Kidney epithelial cell (primary cell): ENCODE measurements at regions not wholly inside any gene's neighbourhood (a gene's known extent, or its start where the extent isn't known, plus 50 kb on each side); places are given as distances from the start of the nearest gene placed in this dataset.

Experiments
- DNase-seq: peaks from one replicate; pipeline ENCODE4 v3.0.0-alpha.2; 2010; ENCODE audit warnings: low read depth
- H3K27me3 ChIP-seq: 2 replicates; pipeline ENCODE4 v1.6.0; 2011; ENCODE audit warnings: low read length; ENCODE audit not compliant: control insufficient read depth, insufficient read depth
- H3K36me3 ChIP-seq: 2 replicates; pipeline ENCODE4 v1.5.1; 2011; ENCODE audit warnings: low read length; ENCODE audit not compliant: control insufficient read depth, insufficient read depth
- H3K4me3 ChIP-seq: 2 replicates; pipeline ENCODE4 v1.5.1; 2011; ENCODE audit warnings: low read depth, mild to moderate bottlenecking, control low read depth, low read length
- TF ChIP-seq, protein P1 (sequence below): IDR thresholded peaks from 2 replicates; pipeline ENCODE4 v1.5.1; 2011; ENCODE audit warnings: mild to moderate bottlenecking, moderate library complexity, low read length, control low read depth, inconsistent platforms; ENCODE audit not compliant: insufficient read depth, poor library complexity, severe bottlenecking

DNA sequence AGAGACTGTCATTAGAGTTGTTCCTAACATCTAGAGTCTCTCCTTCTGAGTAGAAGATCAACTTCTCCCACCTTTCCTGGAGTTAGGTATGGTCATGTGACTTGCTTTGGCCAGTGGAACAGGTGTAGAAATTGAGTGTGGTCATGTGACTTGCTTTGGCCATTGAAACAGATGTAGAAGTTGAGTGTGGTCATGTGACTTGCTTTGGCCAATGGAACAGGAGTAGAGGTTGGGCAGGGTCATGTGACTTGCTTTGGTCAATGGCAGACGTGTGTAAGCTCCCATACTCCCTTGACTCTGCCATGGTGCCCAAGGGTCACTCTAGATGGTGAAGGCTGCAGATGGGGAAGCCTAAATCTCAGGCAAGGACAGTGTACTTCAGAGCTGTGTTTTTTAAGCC lies 306.0 kb downstream of the NPHP4 start:
- no peaks in the 10 kb centered on the region for H3K27me3 ChIP-seq
- DNase-seq, result no peak
- no peak overlapping the region for H3K4me3 ChIP-seq
- H3K36me3 ChIP-seq, result no peaks in the 10 kb centered on the region
- TF ChIP-seq, protein P1, sequence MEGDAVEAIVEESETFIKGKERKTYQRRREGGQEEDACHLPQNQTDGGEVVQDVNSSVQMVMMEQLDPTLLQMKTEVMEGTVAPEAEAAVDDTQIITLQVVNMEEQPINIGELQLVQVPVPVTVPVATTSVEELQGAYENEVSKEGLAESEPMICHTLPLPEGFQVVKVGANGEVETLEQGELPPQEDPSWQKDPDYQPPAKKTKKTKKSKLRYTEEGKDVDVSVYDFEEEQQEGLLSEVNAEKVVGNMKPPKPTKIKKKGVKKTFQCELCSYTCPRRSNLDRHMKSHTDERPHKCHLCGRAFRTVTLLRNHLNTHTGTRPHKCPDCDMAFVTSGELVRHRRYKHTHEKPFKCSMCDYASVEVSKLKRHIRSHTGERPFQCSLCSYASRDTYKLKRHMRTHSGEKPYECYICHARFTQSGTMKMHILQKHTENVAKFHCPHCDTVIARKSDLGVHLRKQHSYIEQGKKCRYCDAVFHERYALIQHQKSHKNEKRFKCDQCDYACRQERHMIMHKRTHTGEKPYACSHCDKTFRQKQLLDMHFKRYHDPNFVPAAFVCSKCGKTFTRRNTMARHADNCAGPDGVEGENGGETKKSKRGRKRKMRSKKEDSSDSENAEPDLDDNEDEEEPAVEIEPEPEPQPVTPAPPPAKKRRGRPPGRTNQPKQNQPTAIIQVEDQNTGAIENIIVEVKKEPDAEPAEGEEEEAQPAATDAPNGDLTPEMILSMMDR, result no peak

DNA sequence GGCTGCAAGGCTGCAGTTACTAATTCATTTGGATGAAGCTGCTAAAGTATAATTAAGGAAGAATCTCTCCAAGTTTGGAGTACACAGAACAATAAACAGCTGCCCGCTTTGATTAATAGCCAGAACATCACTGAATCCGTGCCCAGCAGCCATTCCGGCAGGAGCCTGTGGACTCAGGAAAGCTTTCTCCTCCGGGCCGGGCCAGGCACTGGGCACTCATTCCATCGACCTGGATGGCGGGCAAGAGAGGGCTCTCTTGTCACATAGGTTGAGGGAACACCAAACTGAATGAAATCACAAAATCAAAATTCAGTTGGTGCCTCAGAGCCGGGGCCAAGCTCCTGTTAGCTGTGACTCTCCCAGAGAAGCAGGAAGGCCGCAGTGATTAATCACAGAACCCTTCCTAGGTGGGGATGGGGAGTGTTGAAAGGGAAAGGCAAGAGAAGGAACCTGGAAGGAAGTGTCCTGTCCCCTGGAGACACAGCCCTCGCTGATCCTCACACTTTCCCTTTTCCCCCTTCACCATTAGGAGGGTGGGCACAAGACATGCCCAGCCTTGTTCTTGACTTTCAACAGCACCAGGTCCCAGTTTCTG lies 306.7 kb downstream of the NPHP4 start:
- no peaks in the 10 kb centered on the region for H3K36me3 ChIP-seq
- no peak overlapping the region for H3K4me3 ChIP-seq
- DNase-seq, result no peak

DNA sequence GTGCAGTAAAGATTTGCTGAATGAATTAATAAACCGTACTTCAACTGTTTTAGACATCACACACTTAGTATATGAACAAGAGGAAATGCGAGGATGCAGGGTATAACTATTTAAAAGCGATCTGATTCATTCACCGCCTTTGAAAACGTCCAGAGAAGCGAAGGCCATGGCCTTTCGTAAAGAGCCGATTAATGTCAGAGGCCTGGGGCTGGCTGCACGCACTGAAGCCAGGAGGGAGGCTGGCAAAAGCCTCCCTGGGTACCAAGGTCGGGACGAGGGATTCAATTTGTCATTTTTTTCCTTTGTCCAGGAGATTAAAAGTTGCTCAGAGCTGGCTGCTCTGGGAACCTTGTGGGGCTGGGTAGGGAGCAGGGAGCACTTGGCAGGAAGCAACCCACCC lies 307.4 kb downstream of the NPHP4 start:
- TF ChIP-seq, protein P1, result no peak
- H3K4me3 ChIP-seq, result no peak overlapping the region
- no peak for DNase-seq
- H3K27me3 ChIP-seq, result no peaks in the 10 kb centered on the region
- no peaks in the 10 kb centered on the region for H3K36me3 ChIP-seq

More for the DNA sequence above, 306.7 kb downstream of the NPHP4 start:
- H3K27me3 ChIP-seq, result no peaks in the 10 kb centered on the region
- TF ChIP-seq, protein P1, result no peak

DNA sequence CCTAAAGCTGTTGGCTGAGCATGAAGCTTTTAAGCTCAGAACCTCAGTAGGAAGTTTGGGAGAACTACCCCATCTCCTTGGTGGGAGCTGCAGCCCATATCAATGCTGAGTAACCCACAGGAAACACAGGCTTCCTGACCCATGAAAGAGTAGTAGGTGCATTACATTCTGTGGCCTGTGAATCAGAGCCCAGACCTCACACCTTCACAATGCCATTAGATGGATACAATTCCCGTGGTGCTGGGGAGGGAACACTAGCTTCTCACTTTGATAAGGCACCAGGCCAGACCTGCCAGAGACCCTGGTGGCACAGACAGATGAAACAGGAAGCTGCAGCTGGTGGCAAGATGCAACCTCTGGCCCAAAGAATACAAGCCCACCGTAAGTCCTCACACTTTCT lies 308.8 kb downstream of the NPHP4 start:
- H3K4me3 ChIP-seq, result no peak overlapping the region
- H3K36me3 ChIP-seq, result no peaks in the 10 kb centered on the region
- DNase-seq, result no peak
- TF ChIP-seq, protein P1, result no peak
- no peaks in the 10 kb centered on the region for H3K27me3 ChIP-seq

DNA sequence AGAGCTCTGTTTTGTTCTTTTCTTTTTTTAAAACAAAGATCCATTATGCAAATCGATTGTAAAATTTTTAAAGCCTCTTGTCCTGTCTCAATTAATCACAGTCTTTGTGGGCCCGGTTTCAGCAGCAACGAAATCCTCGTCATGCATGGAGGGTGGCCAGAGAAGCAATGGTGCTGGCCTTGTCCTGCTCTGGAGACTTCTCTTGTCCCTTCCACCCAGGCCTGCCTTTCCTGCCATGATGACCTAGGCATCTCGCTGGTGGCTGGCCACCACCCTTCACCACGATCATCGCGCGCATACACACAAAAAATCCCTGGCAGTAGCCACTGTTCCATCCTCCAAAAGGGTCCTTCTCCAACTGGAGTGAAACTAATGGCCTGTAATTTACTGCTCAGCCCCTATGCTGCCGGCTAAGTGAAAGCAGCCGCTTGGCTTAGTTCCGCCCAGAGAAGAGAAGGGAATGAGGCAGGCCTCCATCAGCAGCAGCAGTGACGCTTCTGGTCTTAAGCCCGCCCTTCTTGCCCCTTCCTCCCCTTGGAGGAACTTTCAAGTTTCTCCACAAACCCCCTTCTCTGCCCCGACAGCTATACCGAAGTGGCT lies 309.5 kb downstream of the NPHP4 start:
- Histone ChIP-seq H3K27me3 (no peaks in the 10 kb centered on the region), H3K4me3 (no peak overlapping the region), H3K36me3 (no peaks in the 10 kb centered on the region)
- DNase-seq, result no peak
- TF ChIP-seq, protein P1, result no peak

DNA sequence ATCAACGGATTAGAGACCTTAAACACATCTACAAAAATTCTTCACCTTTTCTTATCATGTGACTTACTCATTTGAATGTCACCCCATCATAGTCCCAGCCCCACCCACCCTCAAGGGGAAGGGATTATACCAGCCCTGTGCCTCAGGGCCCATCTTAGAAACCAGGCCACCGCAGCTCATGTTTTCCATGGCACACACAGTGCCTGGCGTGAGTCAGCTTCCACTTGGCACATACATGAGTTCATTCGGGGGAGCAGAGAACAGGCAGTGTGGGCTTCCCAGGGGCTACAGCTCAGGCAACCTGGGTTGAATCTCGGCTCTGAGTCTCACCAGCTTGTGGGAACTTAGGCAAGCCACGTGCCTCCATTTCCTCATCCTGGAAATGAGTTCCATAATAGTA lies 310.6 kb downstream of the NPHP4 start:
- no peaks in the 10 kb centered on the region for H3K36me3 ChIP-seq
- TF ChIP-seq, protein P1, result no peak
- no peak for DNase-seq
- no peaks in the 10 kb centered on the region for H3K27me3 ChIP-seq
- H3K4me3 ChIP-seq, result no peak overlapping the region
